HL-60 (cell line): ENCODE measurements at regions not wholly inside any gene's neighbourhood (a gene's known extent, or its start where the extent isn't known, plus 50 kb on each side); places are given as distances from the start of the nearest gene placed in this dataset.

Experiments used
- DNase-seq, 2 experiments: peaks; one replicate each; pipeline ENCODE4 v3.0.0-alpha.2; 2010 to 2020; ENCODE audit warnings: low read depth in 1 of 2, low spot score in 1 of 2
- H3K27ac ChIP-seq: fragments of 250-450 bp; sonication (Bioruptor Pico); replicated peaks from 2 replicates; pipeline ENCODE4 v1.5.1; 2020; ENCODE audit warnings: mild to moderate bottlenecking, moderate library complexity
- H3K27me3 ChIP-seq: fragments of 250-450 bp; sonication (Bioruptor Pico); 2 replicates; pipeline ENCODE4 v1.5.1; 2021; ENCODE audit warnings: mild to moderate bottlenecking, moderate library complexity; ENCODE audit not compliant: insufficient read depth, poor library complexity, severe bottlenecking
- H3K4me3 ChIP-seq: replicated peaks from 2 replicates; pipeline ENCODE4 v1.5.1; 2011; ENCODE audit warnings: mild to moderate bottlenecking, control low read depth, low read length; ENCODE audit not compliant: insufficient read depth
- CTCF ChIP-seq: IDR thresholded peaks from one replicate; pipeline ENCODE4 v1.5.1; 2011; ENCODE audit warnings: low read length, control low read depth, inconsistent platforms; ENCODE audit not compliant: insufficient read depth
- GABPA ChIP-seq: IDR thresholded peaks from 2 replicates; pipeline ENCODE4 v1.6.1; 2012; ENCODE audit warnings: low read depth
- POLR2AphosphoS5 ChIP-seq: IDR thresholded peaks from 2 replicates; pipeline ENCODE4 v1.6.1; 2012; ENCODE audit warnings: low read depth
- REST ChIP-seq: IDR thresholded peaks from 2 replicates; pipeline ENCODE4 v1.6.1; 2012; ENCODE audit warnings: low read depth; ENCODE audit not compliant: insufficient replicate concordance
- SPI1 ChIP-seq: IDR thresholded peaks from 2 replicates; pipeline ENCODE4 v1.6.1; 2012; ENCODE audit warnings: low read depth, mild to moderate bottlenecking, borderline replicate concordance

- H3K27ac ChIP-seq = no peak overlapping the region
- TF ChIP-seq REST = no peak
- TF ChIP-seq SPI1 = 0 out of 2 replicates have a peak, but pooled peaks have one; percentile 1
- TF ChIP-seq POLR2AphosphoS5 = no peak
- TF ChIP-seq CTCF = no peak
- no peak for TF ChIP-seq GABPA
- H3K4me3 ChIP-seq = no peak overlapping the region
- DNase-seq = no peak
- no peaks in the 10 kb centered on the region for H3K27me3 ChIP-seq
Measured at GRCh38 chr13:70448820-70449219, 340.6 kb upstream of the KLHL1 start.

GRCh38 chr13:70432276-70432805 is 324.1 kb upstream of the KLHL1 start:
- no peak for TF ChIP-seq CTCF
- no peak for TF ChIP-seq POLR2AphosphoS5
- no peak for TF ChIP-seq SPI1
- TF ChIP-seq GABPA = no peak
- no peak for TF ChIP-seq REST
- H3K4me3 ChIP-seq = no peak overlapping the region
- no peak overlapping the region for H3K27ac ChIP-seq
- no peaks in the 10 kb centered on the region for H3K27me3 ChIP-seq
- DNase-seq = no peak

GRCh38 chr13:70430256-70430655 is 322.0 kb upstream of the KLHL1 start:
- no peak for DNase-seq
- Histone ChIP-seq H3K27me3 (no peaks in the 10 kb centered on the region), H3K27ac (no peak overlapping the region), H3K4me3 (no peak overlapping the region)
- TF ChIP-seq GABPA (no peak), POLR2AphosphoS5 (no peak), CTCF (no peak), REST (no peak), SPI1 (no peak)
